ENCODE measurements at regions not wholly inside any gene's neighbourhood (a gene's known extent, or its start where the extent isn't known, plus 50 kb on each side); places are given as distances from the start of the nearest gene placed in this dataset.

DNA sequence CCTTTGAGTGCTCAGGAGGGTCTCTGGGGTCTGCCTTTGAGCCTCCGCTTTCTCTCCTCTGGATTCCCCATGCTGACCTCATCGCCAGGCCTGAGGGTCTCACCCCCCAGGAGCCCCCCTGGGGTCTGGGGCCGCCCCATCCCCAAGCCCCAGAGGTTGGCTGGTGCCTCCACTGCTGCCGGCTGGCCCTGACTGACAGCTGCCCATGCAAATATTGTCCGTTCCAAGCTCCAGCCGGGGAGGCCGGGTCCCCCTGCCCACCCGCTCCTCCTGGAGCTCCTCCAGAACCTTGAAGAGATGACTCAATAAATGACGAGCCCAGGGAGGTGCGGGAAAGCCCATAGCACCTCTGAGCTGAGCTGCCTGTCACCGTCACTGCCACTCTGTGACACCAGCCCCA, 173.8 kb downstream of the RBFOX3 start:
- Histone ChIP-seq H3K36me3 (ENCODE audit: control insufficient read depth in 1 of 2, insufficient read depth in 2 of 2, low read length in 2 of 2) (no peaks in the 10 kb centered on the region), H3K79me2 (ENCODE audit: insufficient read depth, low read length) (no peaks in the 10 kb centered on the region), H3K27me3 (ENCODE audit: insufficient read depth, low read length) (peaks cover 18% of the 10 kb centered on the region; the same call in 1 of the 2 replicates), H3K4me1 (ENCODE audit: control insufficient read depth in 1 of 2, insufficient read depth in 2 of 2, low read length in 2 of 2) (peaks cover 4 to 7% of the 10 kb centered on the region in 2 experiments; a peak in 2 of 4 replicates), H2AFZ (ENCODE audit: low read depth, low read length, poor library complexity, severe bottlenecking) (no peak overlapping the region), H3K9me3 (ENCODE audit: control insufficient read depth in 1 of 2, insufficient read depth in 1 of 2, low read depth in 1 of 2, low read length in 2 of 2) (no peaks in the 10 kb centered on the region), H3K4me2 (ENCODE audit: low read length) (no peak overlapping the region), H3K4me3 (replicated peaks in 1 of 2; ENCODE audit: low read depth in 1 of 2, low read length in 2 of 2) (no peak overlapping the region), H3K9ac (ENCODE audit: low read length) (no peak overlapping the region), H3K9me2 (ENCODE audit: insufficient read depth) (no peaks in the 10 kb centered on the region), H3K27ac (ENCODE audit: low read depth, low read length) (no peak overlapping the region), H4K20me1 (ENCODE audit: insufficient read depth) (no peaks in the 10 kb centered on the region)
- DNase-seq (ENCODE audit: low read depth, low spot score), result no peak
- ATAC-seq, result no peak
- BruUV-seq (replicated peaks), result no TSS peak
- RAD21 ChIA-PET (ENCODE audit: low non-redundant PET in 1 of 2, low total read pairs in 2 of 2, uncharacterized antibody in 2 of 2, unreplicated experiment in 2 of 2), result no interaction called here
- POLR2A ChIA-PET, result no interaction called here
- CTCF ChIA-PET, result interaction anchor here (1.3 to 1.6 kb wide), 3 partner anchors 36 to 175 kb away, joined by 3 to 4 read pairs (median 4); no protein-coding TSS in a partner anchor
- TF ChIP-seq CBX3 (IDR thresholded peaks at IDR 0.05; ENCODE audit: low read depth) (no peak), POLR2AphosphoS5 (IDR thresholded peaks at IDR 0.05; ENCODE audit: low read depth, low read length) (no peak), POLR2A (IDR thresholded peaks at IDR 0.05; ENCODE audit: borderline replicate concordance, extremely low read depth, insufficient read depth, insufficient read length) (no peak), ZFX (IDR thresholded peaks at IDR 0.05) (no peak), SRF (IDR thresholded peaks at IDR 0.05; ENCODE audit: low read depth) (no peak), RAD21 (IDR thresholded peaks at IDR 0.05; ENCODE audit: low read depth) (no peak), EGR1 (IDR thresholded peaks at IDR 0.05; ENCODE audit: low read depth) (no peak), SIN3A (IDR thresholded peaks at IDR 0.05; ENCODE audit: low read depth) (no peak)
- TF ChIP-seq, protein P1, sequence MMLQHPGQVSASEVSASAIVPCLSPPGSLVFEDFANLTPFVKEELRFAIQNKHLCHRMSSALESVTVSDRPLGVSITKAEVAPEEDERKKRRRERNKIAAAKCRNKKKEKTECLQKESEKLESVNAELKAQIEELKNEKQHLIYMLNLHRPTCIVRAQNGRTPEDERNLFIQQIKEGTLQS (IDR thresholded peaks at IDR 0.05), result no peak
- TF ChIP-seq, protein P2, sequence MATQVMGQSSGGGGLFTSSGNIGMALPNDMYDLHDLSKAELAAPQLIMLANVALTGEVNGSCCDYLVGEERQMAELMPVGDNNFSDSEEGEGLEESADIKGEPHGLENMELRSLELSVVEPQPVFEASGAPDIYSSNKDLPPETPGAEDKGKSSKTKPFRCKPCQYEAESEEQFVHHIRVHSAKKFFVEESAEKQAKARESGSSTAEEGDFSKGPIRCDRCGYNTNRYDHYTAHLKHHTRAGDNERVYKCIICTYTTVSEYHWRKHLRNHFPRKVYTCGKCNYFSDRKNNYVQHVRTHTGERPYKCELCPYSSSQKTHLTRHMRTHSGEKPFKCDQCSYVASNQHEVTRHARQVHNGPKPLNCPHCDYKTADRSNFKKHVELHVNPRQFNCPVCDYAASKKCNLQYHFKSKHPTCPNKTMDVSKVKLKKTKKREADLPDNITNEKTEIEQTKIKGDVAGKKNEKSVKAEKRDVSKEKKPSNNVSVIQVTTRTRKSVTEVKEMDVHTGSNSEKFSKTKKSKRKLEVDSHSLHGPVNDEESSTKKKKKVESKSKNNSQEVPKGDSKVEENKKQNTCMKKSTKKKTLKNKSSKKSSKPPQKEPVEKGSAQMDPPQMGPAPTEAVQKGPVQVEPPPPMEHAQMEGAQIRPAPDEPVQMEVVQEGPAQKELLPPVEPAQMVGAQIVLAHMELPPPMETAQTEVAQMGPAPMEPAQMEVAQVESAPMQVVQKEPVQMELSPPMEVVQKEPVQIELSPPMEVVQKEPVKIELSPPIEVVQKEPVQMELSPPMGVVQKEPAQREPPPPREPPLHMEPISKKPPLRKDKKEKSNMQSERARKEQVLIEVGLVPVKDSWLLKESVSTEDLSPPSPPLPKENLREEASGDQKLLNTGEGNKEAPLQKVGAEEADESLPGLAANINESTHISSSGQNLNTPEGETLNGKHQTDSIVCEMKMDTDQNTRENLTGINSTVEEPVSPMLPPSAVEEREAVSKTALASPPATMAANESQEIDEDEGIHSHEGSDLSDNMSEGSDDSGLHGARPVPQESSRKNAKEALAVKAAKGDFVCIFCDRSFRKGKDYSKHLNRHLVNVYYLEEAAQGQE (IDR thresholded peaks at IDR 0.05; ENCODE audit: low read depth), result no peak
- TF ChIP-seq, protein P3, sequence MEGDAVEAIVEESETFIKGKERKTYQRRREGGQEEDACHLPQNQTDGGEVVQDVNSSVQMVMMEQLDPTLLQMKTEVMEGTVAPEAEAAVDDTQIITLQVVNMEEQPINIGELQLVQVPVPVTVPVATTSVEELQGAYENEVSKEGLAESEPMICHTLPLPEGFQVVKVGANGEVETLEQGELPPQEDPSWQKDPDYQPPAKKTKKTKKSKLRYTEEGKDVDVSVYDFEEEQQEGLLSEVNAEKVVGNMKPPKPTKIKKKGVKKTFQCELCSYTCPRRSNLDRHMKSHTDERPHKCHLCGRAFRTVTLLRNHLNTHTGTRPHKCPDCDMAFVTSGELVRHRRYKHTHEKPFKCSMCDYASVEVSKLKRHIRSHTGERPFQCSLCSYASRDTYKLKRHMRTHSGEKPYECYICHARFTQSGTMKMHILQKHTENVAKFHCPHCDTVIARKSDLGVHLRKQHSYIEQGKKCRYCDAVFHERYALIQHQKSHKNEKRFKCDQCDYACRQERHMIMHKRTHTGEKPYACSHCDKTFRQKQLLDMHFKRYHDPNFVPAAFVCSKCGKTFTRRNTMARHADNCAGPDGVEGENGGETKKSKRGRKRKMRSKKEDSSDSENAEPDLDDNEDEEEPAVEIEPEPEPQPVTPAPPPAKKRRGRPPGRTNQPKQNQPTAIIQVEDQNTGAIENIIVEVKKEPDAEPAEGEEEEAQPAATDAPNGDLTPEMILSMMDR (IDR thresholded peaks at IDR 0.05 in 2 of 3, conservative IDR thresholded peaks at IDR 0.05 in 1 of 3; ENCODE audit: borderline replicate concordance in 1 of 3, insufficient read depth in 1 of 3, low read depth in 2 of 3, low read length in 2 of 3), result no peak
- intact Hi-C loops (cut with micrococcal nuclease), result no loop called here
